WI38 (cell line): ENCODE measurements at regions not wholly inside any gene's neighbourhood (a gene's known extent, or its start where the extent isn't known, plus 50 kb on each side); places are given as distances from the start of the nearest gene placed in this dataset.

Experiments
- H3K4me3 ChIP-seq: 2 replicates; pipeline ENCODE4 v1.5.1; 2011; ENCODE audit warnings: low read depth, mild to moderate bottlenecking, control low read depth, low read length
- TF ChIP-seq, protein P1 (sequence below): IDR thresholded peaks from 2 replicates; pipeline ENCODE4 v1.5.1; 2012; ENCODE audit warnings: low read depth, mild to moderate bottlenecking, control low read depth, low read length

DNA sequence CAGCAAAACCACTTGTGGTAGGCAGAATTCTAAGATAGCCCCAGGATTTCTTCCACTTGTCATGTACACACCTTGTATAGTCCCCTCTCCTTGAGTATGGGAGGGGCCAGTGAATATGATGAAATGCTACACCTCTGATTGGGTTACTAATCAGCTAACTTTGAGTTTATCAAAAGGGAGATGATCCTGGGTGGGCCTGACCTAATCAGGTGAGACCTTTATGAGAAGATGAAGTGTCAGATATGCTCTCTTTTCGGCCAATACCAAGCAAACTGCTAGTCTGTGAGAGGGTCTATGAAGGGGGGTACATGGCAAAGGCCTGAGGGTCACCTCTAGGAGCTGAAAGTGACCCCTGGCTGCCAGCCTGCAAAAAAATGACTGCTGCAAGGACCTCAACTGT, 154.3 kb upstream of the CRY1 start:
- H3K4me3 ChIP-seq = no peak overlapping the region
- TF ChIP-seq, protein P1, sequence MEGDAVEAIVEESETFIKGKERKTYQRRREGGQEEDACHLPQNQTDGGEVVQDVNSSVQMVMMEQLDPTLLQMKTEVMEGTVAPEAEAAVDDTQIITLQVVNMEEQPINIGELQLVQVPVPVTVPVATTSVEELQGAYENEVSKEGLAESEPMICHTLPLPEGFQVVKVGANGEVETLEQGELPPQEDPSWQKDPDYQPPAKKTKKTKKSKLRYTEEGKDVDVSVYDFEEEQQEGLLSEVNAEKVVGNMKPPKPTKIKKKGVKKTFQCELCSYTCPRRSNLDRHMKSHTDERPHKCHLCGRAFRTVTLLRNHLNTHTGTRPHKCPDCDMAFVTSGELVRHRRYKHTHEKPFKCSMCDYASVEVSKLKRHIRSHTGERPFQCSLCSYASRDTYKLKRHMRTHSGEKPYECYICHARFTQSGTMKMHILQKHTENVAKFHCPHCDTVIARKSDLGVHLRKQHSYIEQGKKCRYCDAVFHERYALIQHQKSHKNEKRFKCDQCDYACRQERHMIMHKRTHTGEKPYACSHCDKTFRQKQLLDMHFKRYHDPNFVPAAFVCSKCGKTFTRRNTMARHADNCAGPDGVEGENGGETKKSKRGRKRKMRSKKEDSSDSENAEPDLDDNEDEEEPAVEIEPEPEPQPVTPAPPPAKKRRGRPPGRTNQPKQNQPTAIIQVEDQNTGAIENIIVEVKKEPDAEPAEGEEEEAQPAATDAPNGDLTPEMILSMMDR = no peak

DNA sequence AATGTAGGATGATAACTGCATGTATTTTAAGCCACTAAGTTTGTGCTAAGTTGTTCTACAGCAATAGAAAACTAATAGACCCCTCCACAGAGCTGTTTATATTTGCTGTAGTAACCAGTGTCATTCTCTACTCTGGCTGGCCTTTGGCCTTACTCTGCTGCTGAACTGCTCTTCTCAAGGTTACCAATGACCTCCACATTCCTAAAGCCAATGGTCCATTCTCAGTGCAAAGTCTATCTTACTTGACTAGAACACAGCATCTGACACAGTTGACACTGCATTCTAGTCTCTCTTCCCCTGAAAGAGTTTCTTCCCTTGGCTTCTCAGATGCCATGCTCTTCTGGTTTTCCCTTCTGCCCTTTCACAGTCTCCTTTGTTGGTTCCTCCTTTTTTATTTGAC, 154.8 kb upstream of the CRY1 start:
- TF ChIP-seq, protein P1 = no peak
- no peak overlapping the region for H3K4me3 ChIP-seq

DNA sequence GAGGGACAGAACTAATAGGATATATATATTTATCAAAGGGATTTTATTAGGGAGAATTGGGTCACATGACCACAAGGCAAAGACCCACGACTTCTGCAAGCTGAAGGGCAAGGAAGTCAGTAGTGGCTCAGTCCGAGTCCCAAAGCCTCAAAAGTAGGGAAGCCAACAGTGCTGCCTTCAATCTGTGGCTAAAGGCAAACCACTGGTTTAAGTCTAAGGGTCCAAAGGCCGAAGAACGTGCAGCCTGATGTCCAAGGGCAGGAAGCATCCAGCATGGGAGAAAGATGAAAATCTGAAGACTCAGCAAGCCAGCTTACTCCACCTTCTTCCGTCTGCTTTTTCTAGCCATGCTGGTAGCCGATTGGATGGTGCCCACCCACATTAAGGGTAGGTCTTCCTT, 157.9 kb upstream of the CRY1 start:
- TF ChIP-seq, protein P1 = no peak
- H3K4me3 ChIP-seq = no peak overlapping the region

DNA sequence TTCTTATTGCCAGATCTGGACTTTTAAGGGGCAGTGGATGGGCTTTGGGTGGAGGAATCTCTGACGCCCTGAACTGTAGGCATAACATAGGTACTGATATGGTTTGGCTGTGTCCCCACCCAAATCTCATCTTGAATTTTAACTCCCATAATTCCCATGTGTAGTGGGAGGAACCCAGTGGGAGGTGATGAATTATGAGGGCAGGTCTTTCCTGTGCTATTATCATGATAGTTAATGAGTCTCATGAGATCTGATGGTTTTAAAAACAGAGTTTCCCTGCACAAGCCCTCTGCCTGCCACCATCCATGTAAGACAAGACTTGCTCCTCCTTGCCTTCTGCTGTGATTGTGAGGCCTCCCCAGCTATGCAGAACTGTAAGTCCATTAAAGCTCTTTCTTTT, 160.0 kb upstream of the CRY1 start:
- TF ChIP-seq, protein P1 = no peak
- H3K4me3 ChIP-seq = no peak overlapping the region

DNA sequence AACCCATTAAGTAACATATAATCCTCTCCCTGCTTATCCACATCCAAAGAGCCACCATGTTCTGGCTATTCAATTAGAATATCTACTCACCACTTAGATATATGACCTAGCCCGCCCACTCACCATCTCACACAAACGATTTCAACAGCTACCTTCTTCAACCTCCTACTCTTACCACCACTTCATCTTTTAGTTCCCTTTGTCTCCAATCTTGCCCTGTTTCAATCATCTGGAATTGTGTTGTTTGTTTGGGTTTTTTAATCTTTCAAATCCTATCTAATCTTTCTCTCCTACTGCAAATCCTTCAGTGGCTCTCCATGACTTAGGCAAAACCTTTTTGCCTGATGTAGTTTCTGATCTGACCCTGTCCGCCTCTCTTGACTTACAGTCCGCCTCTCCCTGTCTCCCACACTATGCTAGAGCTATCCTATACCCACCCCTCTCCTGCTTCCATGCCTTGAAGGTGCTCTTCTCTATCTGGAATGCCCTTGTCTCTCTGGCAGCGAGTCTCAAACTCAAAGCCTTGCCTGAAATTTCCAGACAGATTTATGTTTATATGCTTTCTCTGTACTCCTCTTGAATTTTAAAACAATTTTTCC, 161.0 kb upstream of the CRY1 start:
- no peak overlapping the region for H3K4me3 ChIP-seq
- TF ChIP-seq, protein P1 = no peak

DNA sequence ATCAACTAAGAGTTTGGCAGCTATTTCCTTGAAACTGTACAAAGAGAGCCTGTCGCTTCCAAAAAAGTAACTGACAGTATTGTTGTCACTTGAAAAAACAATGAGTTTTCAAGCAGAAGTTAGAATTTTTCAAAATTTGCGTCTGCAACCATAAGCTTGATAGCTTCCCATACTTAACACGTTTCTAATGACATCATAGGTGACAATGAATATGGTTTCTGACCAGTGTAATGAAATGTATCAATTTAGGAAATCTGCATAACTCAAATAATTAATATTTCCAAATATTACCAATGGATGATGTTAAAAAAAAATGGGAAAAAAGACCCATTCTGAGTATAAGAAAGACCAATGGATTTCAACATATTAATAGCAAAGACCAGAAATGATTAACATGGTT, 165.4 kb upstream of the CRY1 start:
- no peak overlapping the region for H3K4me3 ChIP-seq
- TF ChIP-seq, protein P1 = no peak

DNA sequence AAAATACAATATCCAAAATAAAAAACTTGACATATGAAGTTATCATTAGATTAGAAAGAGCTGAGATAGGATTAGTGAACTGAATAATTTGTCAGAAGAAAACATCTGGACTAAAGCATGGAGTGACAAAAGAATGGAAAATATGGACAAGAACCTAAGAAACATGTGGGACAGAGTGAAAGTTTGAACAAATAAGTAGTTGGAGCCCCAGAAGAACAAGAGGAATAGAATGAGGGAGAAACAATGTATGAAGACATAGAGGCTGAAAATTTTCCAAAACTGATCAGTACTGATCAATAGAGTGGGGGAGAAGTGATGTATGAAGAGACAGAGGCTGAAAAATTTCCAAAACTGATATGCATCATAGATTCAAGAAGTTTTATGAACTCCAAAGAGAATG, 170.6 kb upstream of the CRY1 start:
- H3K4me3 ChIP-seq = no peak overlapping the region
- TF ChIP-seq, protein P1 = no peak
